ENCODE measurements at regions not wholly inside any gene's neighbourhood (a gene's known extent, or its start where the extent isn't known, plus 50 kb on each side); places are given as distances from the start of the nearest gene placed in this dataset.

DNA sequence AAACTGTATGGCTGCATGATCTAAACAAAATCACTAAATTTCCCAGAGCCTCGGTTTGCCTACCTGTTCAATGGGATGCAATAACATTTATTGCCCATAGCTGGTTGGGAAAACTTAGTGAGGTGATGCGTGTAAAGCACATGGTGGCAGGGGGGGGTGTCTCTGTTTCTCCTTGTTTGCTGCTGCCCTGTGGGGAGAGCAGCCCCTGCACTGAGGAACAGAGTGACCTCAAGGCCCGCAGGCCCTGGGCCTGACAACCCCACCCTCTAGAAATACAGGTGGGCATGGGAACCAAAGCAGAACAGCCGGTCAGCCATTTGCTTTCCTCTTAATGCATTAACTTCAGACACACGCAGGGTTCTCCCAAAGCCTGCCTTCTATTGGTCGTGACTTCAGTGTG, 55.1 kb upstream of the SLC66A3 start:
- peaks cover 0 to 12% (median 0%) of the 10 kb centered on the region in 7 donors for H3K27me3 ChIP-seq (replicated peaks in 1 of 7)
- WGBS, 5 donors = 86 to 98% (median 93%) methylated on average over 5 to 6 of the region's 6 CpGs
- no peaks in the 10 kb centered on the region for H3K9me3 ChIP-seq
- H3K27ac ChIP-seq = no peak overlapping the region
- no peak for DNase-seq
- peaks cover 0 to 13% (median 0%) of the 10 kb centered on the region in 6 donors for H3K4me1 ChIP-seq
- no peaks in the 10 kb centered on the region for H3K36me3 ChIP-seq
- no peak overlapping the region for H3K4me3 ChIP-seq
- no peak for TF ChIP-seq POLR2AphosphoS5 (IDR thresholded peaks at IDR 0.05)
- no peak for TF ChIP-seq POLR2A (IDR thresholded peaks at IDR 0.05)
- TF ChIP-seq, protein P1, sequence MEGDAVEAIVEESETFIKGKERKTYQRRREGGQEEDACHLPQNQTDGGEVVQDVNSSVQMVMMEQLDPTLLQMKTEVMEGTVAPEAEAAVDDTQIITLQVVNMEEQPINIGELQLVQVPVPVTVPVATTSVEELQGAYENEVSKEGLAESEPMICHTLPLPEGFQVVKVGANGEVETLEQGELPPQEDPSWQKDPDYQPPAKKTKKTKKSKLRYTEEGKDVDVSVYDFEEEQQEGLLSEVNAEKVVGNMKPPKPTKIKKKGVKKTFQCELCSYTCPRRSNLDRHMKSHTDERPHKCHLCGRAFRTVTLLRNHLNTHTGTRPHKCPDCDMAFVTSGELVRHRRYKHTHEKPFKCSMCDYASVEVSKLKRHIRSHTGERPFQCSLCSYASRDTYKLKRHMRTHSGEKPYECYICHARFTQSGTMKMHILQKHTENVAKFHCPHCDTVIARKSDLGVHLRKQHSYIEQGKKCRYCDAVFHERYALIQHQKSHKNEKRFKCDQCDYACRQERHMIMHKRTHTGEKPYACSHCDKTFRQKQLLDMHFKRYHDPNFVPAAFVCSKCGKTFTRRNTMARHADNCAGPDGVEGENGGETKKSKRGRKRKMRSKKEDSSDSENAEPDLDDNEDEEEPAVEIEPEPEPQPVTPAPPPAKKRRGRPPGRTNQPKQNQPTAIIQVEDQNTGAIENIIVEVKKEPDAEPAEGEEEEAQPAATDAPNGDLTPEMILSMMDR (IDR thresholded peaks at IDR 0.05 in 8 of 11, conservative IDR thresholded peaks at IDR 0.05 in 3 of 11) = no peak
- intact Hi-C loops (cut with DNase I; ENCODE audit: low total_unique reads) = no loop called here

DNA sequence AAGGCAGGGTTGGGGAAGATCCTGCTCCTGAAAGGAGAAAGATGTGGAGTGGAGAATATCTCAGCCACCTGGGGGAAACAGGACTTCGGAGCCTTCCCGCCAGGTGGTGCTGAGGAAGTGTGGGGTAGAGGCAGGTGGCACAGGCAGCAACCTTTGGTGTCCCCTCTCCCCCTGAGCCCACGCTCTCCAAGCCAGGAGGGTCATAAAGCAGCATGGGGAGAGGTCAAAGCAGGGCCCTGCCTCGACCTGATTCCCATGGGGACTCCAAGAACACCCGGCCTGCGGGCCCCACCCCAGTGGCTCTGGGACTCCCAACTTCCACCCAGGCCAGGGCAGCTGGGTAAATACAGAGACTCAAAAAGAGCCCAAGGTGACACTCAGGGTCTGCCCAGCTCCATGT, 54.3 kb upstream of the SLC66A3 start:
- no peaks in the 10 kb centered on the region for H3K36me3 ChIP-seq
- H3K27ac ChIP-seq = no peak overlapping the region
- no peaks in the 10 kb centered on the region for H3K9me3 ChIP-seq
- peaks cover 0 to 13% (median 0%) of the 10 kb centered on the region in 6 donors for H3K4me1 ChIP-seq
- no peak for DNase-seq
- intact Hi-C loops (cut with DNase I; ENCODE audit: low total_unique reads) = no loop called here
- TF ChIP-seq POLR2AphosphoS5 (IDR thresholded peaks at IDR 0.05) (no peak), POLR2A (IDR thresholded peaks at IDR 0.05) (no peak)
- TF ChIP-seq, protein P1 (IDR thresholded peaks at IDR 0.05 in 8 of 11, conservative IDR thresholded peaks at IDR 0.05 in 3 of 11) = no peak
- H3K4me3 ChIP-seq = no peak overlapping the region
- H3K27me3 ChIP-seq (replicated peaks in 1 of 7) = peaks cover 0 to 12% (median 0%) of the 10 kb centered on the region in 7 donors
- 83 to 96% (median 94%) methylated on average over 3 to 6 of the region's 6 CpGs for WGBS, 5 donors

DNA sequence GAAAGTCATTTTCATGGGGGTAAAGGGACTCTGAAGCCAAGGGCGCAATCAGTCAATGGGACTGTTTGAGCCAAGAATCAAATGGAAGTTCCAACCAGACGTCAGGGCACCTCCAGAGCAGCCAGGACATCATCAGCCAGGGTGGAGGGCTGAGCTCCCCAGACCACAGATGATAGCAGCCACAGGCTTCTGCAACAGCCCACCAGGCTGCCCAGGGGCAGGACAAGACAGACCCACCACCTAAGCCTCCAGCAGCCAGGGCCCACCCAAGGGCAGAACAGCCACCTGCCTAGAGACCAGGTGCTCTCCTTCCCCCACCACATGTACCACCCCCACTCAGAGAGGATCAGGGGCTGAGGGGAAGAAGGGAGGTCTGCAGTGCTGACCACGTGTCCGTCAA, 53.8 kb upstream of the SLC66A3 start:
- no peaks in the 10 kb centered on the region for H3K9me3 ChIP-seq
- no peak overlapping the region for H3K27ac ChIP-seq
- no peak for DNase-seq
- 79 to 88% (median 84%) methylated on average over 2 to 4 of the region's 4 CpGs for WGBS, 5 donors
- intact Hi-C loops (cut with DNase I; ENCODE audit: low total_unique reads) = no loop called here
- TF ChIP-seq POLR2AphosphoS5 (IDR thresholded peaks at IDR 0.05) (no peak), POLR2A (IDR thresholded peaks at IDR 0.05) (no peak)
- TF ChIP-seq, protein P1 (IDR thresholded peaks at IDR 0.05 in 8 of 11, conservative IDR thresholded peaks at IDR 0.05 in 3 of 11) = no peak
- H3K4me3 ChIP-seq = no peak overlapping the region
- peaks cover 0 to 13% (median 0%) of the 10 kb centered on the region in 6 donors for H3K4me1 ChIP-seq
- H3K27me3 ChIP-seq (replicated peaks in 1 of 7) = peaks cover 0 to 12% (median 0%) of the 10 kb centered on the region in 7 donors
- no peaks in the 10 kb centered on the region for H3K36me3 ChIP-seq

DNA sequence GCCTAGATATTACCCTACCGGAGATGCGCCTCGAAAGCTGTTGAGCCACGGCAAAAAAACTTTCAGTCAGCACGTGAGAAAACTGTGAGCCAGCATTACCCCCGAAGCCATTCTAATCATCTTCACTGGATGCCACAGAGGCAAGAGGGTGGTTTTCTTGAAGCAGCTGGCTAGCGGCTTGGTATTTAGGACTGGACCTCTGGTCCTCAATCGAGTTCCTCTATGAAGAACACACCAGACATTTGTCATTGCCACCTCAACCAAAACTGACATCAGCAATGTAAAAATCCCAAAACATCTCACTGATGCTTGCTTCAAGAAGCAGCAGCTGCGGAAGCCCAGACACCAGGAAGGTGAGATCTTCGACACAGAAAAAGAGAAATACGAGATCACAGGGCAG, 52.8 kb upstream of the SLC66A3 start:
- peaks cover 0 to 12% (median 0%) of the 10 kb centered on the region in 7 donors for H3K27me3 ChIP-seq (replicated peaks in 1 of 7)
- H3K4me1 ChIP-seq = peaks cover 0 to 13% (median 0%) of the 10 kb centered on the region in 6 donors
- no peak overlapping the region for H3K4me3 ChIP-seq
- H3K27ac ChIP-seq = no peak overlapping the region
- no peaks in the 10 kb centered on the region for H3K9me3 ChIP-seq
- H3K36me3 ChIP-seq = no peaks in the 10 kb centered on the region
- TF ChIP-seq POLR2AphosphoS5 (IDR thresholded peaks at IDR 0.05) (no peak), POLR2A (IDR thresholded peaks at IDR 0.05) (no peak)
- TF ChIP-seq, protein P1 (IDR thresholded peaks at IDR 0.05 in 8 of 11, conservative IDR thresholded peaks at IDR 0.05 in 3 of 11) = no peak
- 79 to 95% (median 83%) methylated on average over 11 of the region's 11 CpGs for WGBS, 5 donors
- intact Hi-C loops (cut with DNase I; ENCODE audit: low total_unique reads) = no loop called here
- no peak for DNase-seq
